ENCODE measurements at regions not wholly inside any gene's neighbourhood (a gene's known extent, or its start where the extent isn't known, plus 50 kb on each side); places are given as distances from the start of the nearest gene placed in this dataset.

- H3K36me3 ChIP-seq = no peaks in the 10 kb centered on the region
- WGBS, 2 donors = 63 to 75% methylated on average over 3 of the region's 3 CpGs
- no peak overlapping the region for H3K4me3 ChIP-seq
- no peaks in the 10 kb centered on the region for H3K4me1 ChIP-seq
- no peak for ATAC-seq (ENCODE audit: low FRiP score in 2 of 2)
- H3K9me3 ChIP-seq = peaks cover 0 to 3% (median 0%) of the 10 kb centered on the region in 4 donors
- TF ChIP-seq POLR2AphosphoS5 (IDR thresholded peaks at IDR 0.05) (no peak), EP300 (IDR thresholded peaks at IDR 0.05) (no peak), POLR2A (IDR thresholded peaks at IDR 0.05) (no peak), CTCF (IDR thresholded peaks at IDR 0.05) (no peak)
- no peak overlapping the region for H3K27ac ChIP-seq
- no peak for DNase-seq
- no peaks in the 10 kb centered on the region for H3K27me3 ChIP-seq
These were observed 715.8 kb downstream of the RNF144B start for GRCh38 chr6:19102936-19103335.

GRCh38 chr6:19107468-19107867 is 720.3 kb downstream of the RNF144B start:
- Histone ChIP-seq H3K9me3 (no peaks in the 10 kb centered on the region), H3K27ac (no peak overlapping the region), H3K36me3 (no peaks in the 10 kb centered on the region), H3K4me1 (no peaks in the 10 kb centered on the region), H3K4me3 (no peak overlapping the region), H3K27me3 (no peaks in the 10 kb centered on the region)
- no peak for TF ChIP-seq CTCF (IDR thresholded peaks at IDR 0.05)
- no peak for TF ChIP-seq POLR2A (IDR thresholded peaks at IDR 0.05)
- TF ChIP-seq EP300 (IDR thresholded peaks at IDR 0.05) = no peak
- no peak for TF ChIP-seq POLR2AphosphoS5 (IDR thresholded peaks at IDR 0.05)
- ATAC-seq (ENCODE audit: low FRiP score in 2 of 2) (no peak), DNase-seq (no peak)
- 82 to 83% methylated on average over 1 of the region's 1 CpG for WGBS, 2 donors

GRCh38 chr6:19121521-19121920 is 715.6 kb upstream of the ID4 start:
- H3K4me3 ChIP-seq = no peak overlapping the region
- ATAC-seq (ENCODE audit: low FRiP score in 2 of 2) (no peak), DNase-seq (no peak)
- no peak overlapping the region for H3K27ac ChIP-seq
- no peaks in the 10 kb centered on the region for H3K9me3 ChIP-seq
- no peaks in the 10 kb centered on the region for H3K4me1 ChIP-seq
- no peaks in the 10 kb centered on the region for H3K36me3 ChIP-seq
- no peak for TF ChIP-seq POLR2AphosphoS5 (IDR thresholded peaks at IDR 0.05)
- no peak for TF ChIP-seq POLR2A (IDR thresholded peaks at IDR 0.05)
- H3K27me3 ChIP-seq = no peaks in the 10 kb centered on the region

- TF ChIP-seq POLR2AphosphoS5 (IDR thresholded peaks at IDR 0.05) (no peak), POLR2A (IDR thresholded peaks at IDR 0.05) (no peak), EP300 (IDR thresholded peaks at IDR 0.05) (no peak), CTCF (IDR thresholded peaks at IDR 0.05) (no peak)
- Histone ChIP-seq H3K4me1 (no peaks in the 10 kb centered on the region), H3K27me3 (no peaks in the 10 kb centered on the region), H3K27ac (no peak overlapping the region), H3K36me3 (no peaks in the 10 kb centered on the region), H3K4me3 (no peak overlapping the region), H3K9me3 (no peaks in the 10 kb centered on the region)
- ATAC-seq (ENCODE audit: low FRiP score in 2 of 2) (no peak), DNase-seq (no peak)
- WGBS, 2 donors = 62 to 63% methylated on average over 3 of the region's 3 CpGs
These were observed 710.1 kb upstream of the ID4 start for GRCh38 chr6:19127081-19127480.

- Histone ChIP-seq H3K36me3 (no peaks in the 10 kb centered on the region), H3K4me3 (no peak overlapping the region), H3K9me3 (no peaks in the 10 kb centered on the region), H3K27ac (no peak overlapping the region), H3K27me3 (no peaks in the 10 kb centered on the region), H3K4me1 (no peaks in the 10 kb centered on the region)
- TF ChIP-seq POLR2A (IDR thresholded peaks at IDR 0.05) = no peak
- no peak for TF ChIP-seq CTCF (IDR thresholded peaks at IDR 0.05)
- no peak for TF ChIP-seq POLR2AphosphoS5 (IDR thresholded peaks at IDR 0.05)
- no peak for TF ChIP-seq EP300 (IDR thresholded peaks at IDR 0.05)
- DNase-seq (no peak), ATAC-seq (ENCODE audit: low FRiP score in 2 of 2) (no peak)
- 80 to 85% methylated on average over 8 of the region's 8 CpGs for WGBS, 2 donors
These were observed 708.5 kb upstream of the ID4 start for GRCh38 chr6:19128701-19129100.

All from upper lobe of left lung (tissue), 6 donors.